ENCODE measurements at regions not wholly inside any gene's neighbourhood (a gene's known extent, or its start where the extent isn't known, plus 50 kb on each side); places are given as distances from the start of the nearest gene placed in this dataset.

DNA sequence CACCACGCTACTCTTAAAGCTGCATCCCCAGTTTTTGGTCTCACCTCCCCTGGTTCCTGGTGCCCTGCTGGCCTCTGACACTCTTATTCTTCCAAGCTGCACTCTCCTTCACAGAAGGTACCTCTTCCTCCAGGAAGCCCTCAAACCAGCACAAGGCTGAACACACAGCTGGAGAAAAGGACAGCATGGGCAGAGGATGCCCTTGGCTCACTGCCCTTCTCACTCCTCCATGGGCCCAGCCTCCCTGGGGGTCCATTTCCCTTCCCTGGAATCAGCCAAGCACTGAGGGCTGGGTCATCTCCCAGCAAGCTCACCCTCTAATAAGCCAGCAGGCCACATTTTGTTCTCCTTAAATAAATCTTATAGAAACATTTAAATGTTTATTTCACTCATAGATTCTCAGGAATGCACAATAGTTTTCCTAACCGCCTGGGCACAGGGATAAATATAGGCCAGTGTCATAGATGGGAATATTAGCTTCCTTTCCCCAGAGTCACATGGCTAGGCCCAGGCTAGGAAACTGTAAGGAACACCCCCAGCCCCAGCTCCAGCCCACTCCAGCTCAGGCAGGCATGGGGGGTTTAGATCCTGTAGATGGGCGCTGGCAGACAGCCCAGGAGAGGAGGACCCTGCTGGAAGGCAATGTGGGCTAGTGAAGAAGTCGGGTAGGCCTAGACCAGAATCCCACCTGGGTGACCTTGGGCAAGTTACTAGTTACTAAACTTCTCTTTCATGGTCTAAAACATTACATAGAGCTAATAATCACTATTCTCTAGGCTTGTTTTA, 51.5 kb downstream of the IRAG1 start:
- Mint-ChIP-seq H3K36me3 (ENCODE audit: low read depth) (no peaks in the 10 kb centered on the region), H3K27me3 (ENCODE audit: low read depth, poor library complexity) (no peaks in the 10 kb centered on the region), H3K4me3 (no peak overlapping the region), H3K4me1 (peaks cover 49% of the 10 kb centered on the region), H3K27ac (peak overlapping the region; percentile 86), H3K9me3 (no peaks in the 10 kb centered on the region)
- no peak for DNase-seq
- TF ChIP-seq CTCF (IDR thresholded peaks at IDR 0.05), result no peak

GRCh38 chr11:10641177-10641911, 52.2 kb downstream of the IRAG1 start:
- DNase-seq, result no peak
- Mint-ChIP-seq H3K4me3 (no peak overlapping the region), H3K4me1 (peaks cover 49% of the 10 kb centered on the region), H3K36me3 (ENCODE audit: low read depth) (no peaks in the 10 kb centered on the region), H3K27ac (peak overlapping the region; percentile 86), H3K27me3 (ENCODE audit: low read depth, poor library complexity) (no peaks in the 10 kb centered on the region), H3K9me3 (no peaks in the 10 kb centered on the region)
- no peak for TF ChIP-seq CTCF (IDR thresholded peaks at IDR 0.05)

GRCh38 chr11:10640308-10640707, 53.2 kb downstream of the IRAG1 start:
- DNase-seq, result no peak
- peaks cover 3% of the 10 kb centered on the region for H3K27me3 Mint-ChIP-seq (ENCODE audit: low read depth, poor library complexity)
- no peaks in the 10 kb centered on the region for H3K9me3 Mint-ChIP-seq
- no peaks in the 10 kb centered on the region for H3K36me3 Mint-ChIP-seq (ENCODE audit: low read depth)
- H3K4me3 Mint-ChIP-seq, result no peak overlapping the region
- TF ChIP-seq CTCF (IDR thresholded peaks at IDR 0.05), result no peak
- H3K27ac Mint-ChIP-seq, result no peak overlapping the region
- peaks cover 53% of the 10 kb centered on the region for H3K4me1 Mint-ChIP-seq

DNA sequence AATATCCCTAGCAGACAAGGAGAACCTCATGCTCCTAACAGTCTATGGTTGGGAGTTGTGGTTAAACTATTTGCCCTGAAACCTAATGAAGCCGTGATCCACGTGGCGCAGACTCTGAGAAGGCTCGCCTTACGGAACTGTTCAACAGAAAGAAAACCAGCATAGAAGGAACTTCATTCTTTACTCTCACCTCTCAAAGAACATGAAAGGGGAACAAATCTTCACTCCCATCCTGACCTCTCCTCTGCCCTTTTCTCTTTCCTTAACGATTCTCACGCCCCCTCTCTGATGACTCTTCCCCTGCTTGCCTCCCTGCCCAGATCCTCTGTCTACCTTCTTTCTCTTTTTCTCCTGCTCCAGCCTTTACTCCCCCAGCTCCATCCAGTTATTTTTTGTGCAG, 54.2 kb downstream of the IRAG1 start:
- H3K36me3 Mint-ChIP-seq (ENCODE audit: low read depth), result no peaks in the 10 kb centered on the region
- H3K4me3 Mint-ChIP-seq, result no peak overlapping the region
- no peak for DNase-seq
- H3K27ac Mint-ChIP-seq, result peak overlapping the region; percentile 96
- no peak for TF ChIP-seq CTCF (IDR thresholded peaks at IDR 0.05)
- H3K9me3 Mint-ChIP-seq, result no peaks in the 10 kb centered on the region
- peaks cover 3% of the 10 kb centered on the region for H3K27me3 Mint-ChIP-seq (ENCODE audit: low read depth, poor library complexity)
- peaks cover 48% of the 10 kb centered on the region for H3K4me1 Mint-ChIP-seq

DNA sequence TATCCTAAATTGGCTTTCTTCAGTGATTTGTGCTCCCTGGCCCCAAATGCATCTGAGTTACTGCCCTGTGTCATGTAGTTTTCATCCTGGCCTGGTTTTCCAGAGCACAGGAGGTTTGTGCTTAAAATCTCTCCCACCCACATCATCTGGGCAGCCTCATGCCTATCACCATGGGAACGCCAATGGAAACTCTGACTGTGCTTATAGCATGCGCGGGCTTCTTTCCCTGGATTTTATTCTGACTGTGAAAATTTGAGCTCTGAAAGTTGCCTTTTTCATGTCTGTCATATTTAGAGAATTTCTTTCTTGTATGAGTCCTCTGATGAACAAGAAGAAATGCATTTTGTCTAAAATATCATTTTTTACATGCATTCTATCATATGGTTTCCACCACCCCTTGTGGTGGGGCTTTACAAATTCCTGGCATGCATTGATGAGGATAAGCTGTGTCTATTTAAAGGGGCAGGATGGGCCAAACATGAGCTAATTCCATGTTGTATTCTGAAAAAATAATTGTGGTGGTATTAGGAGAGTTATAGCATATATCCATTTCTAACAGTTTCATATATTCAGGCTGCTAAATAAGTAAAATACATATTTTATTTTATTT, 55.1 kb downstream of the IRAG1 start:
- no peak for TF ChIP-seq CTCF (IDR thresholded peaks at IDR 0.05)
- H3K9me3 Mint-ChIP-seq, result no peaks in the 10 kb centered on the region
- H3K27ac Mint-ChIP-seq, result no peak overlapping the region

More for the DNA sequence above, 55.1 kb downstream of the IRAG1 start:
- DNase-seq, result no peak
- H3K36me3 Mint-ChIP-seq (ENCODE audit: low read depth), result no peaks in the 10 kb centered on the region
- no peak overlapping the region for H3K4me3 Mint-ChIP-seq
- H3K4me1 Mint-ChIP-seq, result peaks cover 47% of the 10 kb centered on the region
- peaks cover 3% of the 10 kb centered on the region for H3K27me3 Mint-ChIP-seq (ENCODE audit: low read depth, poor library complexity)
